ENCODE measurements at regions not wholly inside any gene's neighbourhood (a gene's known extent, or its start where the extent isn't known, plus 50 kb on each side); places are given as distances from the start of the nearest gene placed in this dataset.

GRCh38 chr9:86445671-86446070 lies 91.5 kb upstream of the TUT7 start:
- WGBS (ENCODE audit: insufficient coverage): no CpG with 5 or more reads among the region's 1 CpG
- no peak for DNase-seq
- H3K4me3 Mint-ChIP-seq: no peak overlapping the region
- Histone ChIP-seq H2AFZ (ENCODE audit: insufficient read depth, low read depth, low read length, poor library complexity, severe bottlenecking) (no peak overlapping the region), H3K4me3 (replicated peaks in 1 of 3; ENCODE audit: low read depth in 2 of 3, low read length in 3 of 3) (no peak overlapping the region), H3K27me3 (ENCODE audit: control insufficient read depth in 2 of 2, insufficient read depth in 2 of 2, low read length in 2 of 2) (no peaks in the 10 kb centered on the region), H4K20me1 (ENCODE audit: insufficient read depth, low read length) (no peaks in the 10 kb centered on the region), H3K9me3 (replicated peaks in 1 of 2; ENCODE audit: control insufficient read depth in 1 of 2, insufficient read depth in 1 of 2, low read length in 2 of 2) (no peaks in the 10 kb centered on the region), H3K4me2 (replicated peaks; ENCODE audit: extremely low read depth, low read length, poor library complexity, severe bottlenecking) (no peak overlapping the region), H3K36me3 (replicated peaks in 1 of 2; ENCODE audit: control insufficient read depth in 1 of 2, insufficient read depth in 2 of 2, low read length in 2 of 2) (no peaks in the 10 kb centered on the region), H3K9ac (ENCODE audit: insufficient read depth, low read length, poor library complexity, severe bottlenecking) (no peak overlapping the region), H3K79me2 (ENCODE audit: insufficient read depth, low read length) (no peaks in the 10 kb centered on the region), H3K27ac (ENCODE audit: low read depth in 1 of 2, low read length in 2 of 2) (no peak overlapping the region), H3K4me1 (ENCODE audit: control insufficient read depth in 1 of 2, insufficient read depth in 2 of 2, low read length in 2 of 2) (no peaks in the 10 kb centered on the region)
- H3K27ac Mint-ChIP-seq: no peak overlapping the region
- intact Hi-C loops (cut with micrococcal nuclease): no loop called here
- TF ChIP-seq, protein P1, sequence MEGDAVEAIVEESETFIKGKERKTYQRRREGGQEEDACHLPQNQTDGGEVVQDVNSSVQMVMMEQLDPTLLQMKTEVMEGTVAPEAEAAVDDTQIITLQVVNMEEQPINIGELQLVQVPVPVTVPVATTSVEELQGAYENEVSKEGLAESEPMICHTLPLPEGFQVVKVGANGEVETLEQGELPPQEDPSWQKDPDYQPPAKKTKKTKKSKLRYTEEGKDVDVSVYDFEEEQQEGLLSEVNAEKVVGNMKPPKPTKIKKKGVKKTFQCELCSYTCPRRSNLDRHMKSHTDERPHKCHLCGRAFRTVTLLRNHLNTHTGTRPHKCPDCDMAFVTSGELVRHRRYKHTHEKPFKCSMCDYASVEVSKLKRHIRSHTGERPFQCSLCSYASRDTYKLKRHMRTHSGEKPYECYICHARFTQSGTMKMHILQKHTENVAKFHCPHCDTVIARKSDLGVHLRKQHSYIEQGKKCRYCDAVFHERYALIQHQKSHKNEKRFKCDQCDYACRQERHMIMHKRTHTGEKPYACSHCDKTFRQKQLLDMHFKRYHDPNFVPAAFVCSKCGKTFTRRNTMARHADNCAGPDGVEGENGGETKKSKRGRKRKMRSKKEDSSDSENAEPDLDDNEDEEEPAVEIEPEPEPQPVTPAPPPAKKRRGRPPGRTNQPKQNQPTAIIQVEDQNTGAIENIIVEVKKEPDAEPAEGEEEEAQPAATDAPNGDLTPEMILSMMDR (IDR thresholded peaks at IDR 0.05): no peak
- H3K9me3 Mint-ChIP-seq: peaks cover 0 to 5% (median 2%) of the 10 kb centered on the region in 7 donors
- peaks cover 5 to 10% (median 5%) of the 10 kb centered on the region in 3 donors for H3K27me3 Mint-ChIP-seq (ENCODE audit: low read depth in 3 of 3)
- no peaks in the 10 kb centered on the region for H3K4me1 Mint-ChIP-seq
- H3K36me3 Mint-ChIP-seq: no peaks in the 10 kb centered on the region

- Mint-ChIP-seq H3K4me3 (no peak overlapping the region), H3K27me3 (ENCODE audit: low read depth in 3 of 3) (peaks cover 5 to 10% (median 5%) of the 10 kb centered on the region in 3 donors), H3K36me3 (no peaks in the 10 kb centered on the region), H3K9me3 (peaks cover 0 to 3% (median 2%) of the 10 kb centered on the region in 7 donors), H3K27ac (no peak overlapping the region), H3K4me1 (no peaks in the 10 kb centered on the region)
- H3K27me3 ChIP-seq (ENCODE audit: control insufficient read depth in 2 of 2, insufficient read depth in 2 of 2, low read length in 2 of 2): no peaks in the 10 kb centered on the region
- intact Hi-C loops (cut with micrococcal nuclease): no loop called here
- H3K79me2 ChIP-seq (ENCODE audit: insufficient read depth, low read length): no peaks in the 10 kb centered on the region
- H3K4me1 ChIP-seq (ENCODE audit: control insufficient read depth in 1 of 2, insufficient read depth in 2 of 2, low read length in 2 of 2): no peaks in the 10 kb centered on the region
- H3K36me3 ChIP-seq (replicated peaks in 1 of 2; ENCODE audit: control insufficient read depth in 1 of 2, insufficient read depth in 2 of 2, low read length in 2 of 2): no peaks in the 10 kb centered on the region
- TF ChIP-seq, protein P1 (IDR thresholded peaks at IDR 0.05): no peak
- no peak overlapping the region for H3K27ac ChIP-seq (ENCODE audit: low read depth in 1 of 2, low read length in 2 of 2)
- no peak overlapping the region for H3K9ac ChIP-seq (ENCODE audit: insufficient read depth, low read length, poor library complexity, severe bottlenecking)
- WGBS (ENCODE audit: insufficient coverage): no CpG with 5 or more reads among the region's 3 CpGs
- H3K4me3 ChIP-seq (replicated peaks in 1 of 3; ENCODE audit: low read depth in 2 of 3, low read length in 3 of 3): no peak overlapping the region
- no peak overlapping the region for H3K4me2 ChIP-seq (replicated peaks; ENCODE audit: extremely low read depth, low read length, poor library complexity, severe bottlenecking)
- no peak overlapping the region for H2AFZ ChIP-seq (ENCODE audit: insufficient read depth, low read depth, low read length, poor library complexity, severe bottlenecking)
- no peaks in the 10 kb centered on the region for H3K9me3 ChIP-seq (replicated peaks in 1 of 2; ENCODE audit: control insufficient read depth in 1 of 2, insufficient read depth in 1 of 2, low read length in 2 of 2)
- DNase-seq: no peak
- no peaks in the 10 kb centered on the region for H4K20me1 ChIP-seq (ENCODE audit: insufficient read depth, low read length)
These were observed 89.8 kb upstream of the TUT7 start for GRCh38 chr9:86443992-86444391.

All from CD14-positive monocyte (primary cell).